ENCODE measurements at regions not wholly inside any gene's neighbourhood (a gene's known extent, or its start where the extent isn't known, plus 50 kb on each side); places are given as distances from the start of the nearest gene placed in this dataset.

DNA sequence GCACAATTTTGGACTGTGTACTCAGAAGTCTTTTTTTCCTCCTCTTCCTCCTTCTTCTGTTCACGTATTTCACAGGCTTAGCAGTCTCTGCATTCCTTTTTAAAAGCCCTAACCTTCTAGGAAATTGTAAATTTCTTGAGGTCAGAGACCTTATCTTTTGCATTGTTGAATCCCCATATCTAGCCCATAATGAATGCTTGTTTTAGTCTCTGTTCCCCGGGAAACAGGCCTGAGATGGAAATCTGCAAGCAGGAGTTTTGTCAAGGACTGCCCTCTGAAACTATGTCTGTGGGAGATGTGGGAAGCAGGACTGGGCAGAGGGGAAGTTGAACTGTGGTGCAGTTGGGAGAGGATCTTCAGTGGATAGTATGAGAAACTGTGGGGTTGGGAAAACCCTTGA, 272.2 kb upstream of the DAB1 start:
- TF ChIP-seq EZH2 (IDR thresholded peaks at IDR 0.05; ENCODE audit: insufficient read depth, poor library complexity, severe bottlenecking) (no peak), EZH2phosphoT487 (IDR thresholded peaks at IDR 0.05; ENCODE audit: insufficient read depth, low read depth) (no peak)
